ENCODE measurements at regions not wholly inside any gene's neighbourhood (a gene's known extent, or its start where the extent isn't known, plus 50 kb on each side); places are given as distances from the start of the nearest gene placed in this dataset.

DNA sequence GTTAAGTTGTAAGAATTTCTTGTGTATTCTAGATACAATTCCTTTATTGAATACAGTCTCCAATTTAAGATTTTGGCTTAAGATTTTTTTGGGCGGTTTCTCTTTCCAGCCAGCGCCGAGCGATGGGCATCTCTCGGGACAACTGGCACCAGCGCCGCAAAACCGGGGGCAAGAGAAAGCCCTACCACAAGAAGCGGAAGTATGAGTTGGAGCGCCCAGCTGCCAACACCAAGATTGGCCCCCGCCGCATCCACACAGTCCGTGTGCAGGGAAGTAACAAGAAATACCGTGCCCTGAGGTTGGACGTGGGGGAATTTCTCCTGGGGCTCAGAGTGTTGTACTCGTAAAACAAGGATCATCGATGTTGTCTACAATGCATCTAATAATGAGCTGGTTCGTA lies 278.7 kb upstream of the TARS1 start:
- TF ChIP-seq JUND (IDR thresholded peaks at IDR 0.05) (no peak), GABPA (IDR thresholded peaks at IDR 0.05 in 1 of 2, conservative IDR thresholded peaks at IDR 0.05 in 1 of 2) (no peak), RXRA (IDR thresholded peaks at IDR 0.05) (no peak), YY1 (IDR thresholded peaks at IDR 0.05) (no peak)
- TF ChIP-seq, protein P1, sequence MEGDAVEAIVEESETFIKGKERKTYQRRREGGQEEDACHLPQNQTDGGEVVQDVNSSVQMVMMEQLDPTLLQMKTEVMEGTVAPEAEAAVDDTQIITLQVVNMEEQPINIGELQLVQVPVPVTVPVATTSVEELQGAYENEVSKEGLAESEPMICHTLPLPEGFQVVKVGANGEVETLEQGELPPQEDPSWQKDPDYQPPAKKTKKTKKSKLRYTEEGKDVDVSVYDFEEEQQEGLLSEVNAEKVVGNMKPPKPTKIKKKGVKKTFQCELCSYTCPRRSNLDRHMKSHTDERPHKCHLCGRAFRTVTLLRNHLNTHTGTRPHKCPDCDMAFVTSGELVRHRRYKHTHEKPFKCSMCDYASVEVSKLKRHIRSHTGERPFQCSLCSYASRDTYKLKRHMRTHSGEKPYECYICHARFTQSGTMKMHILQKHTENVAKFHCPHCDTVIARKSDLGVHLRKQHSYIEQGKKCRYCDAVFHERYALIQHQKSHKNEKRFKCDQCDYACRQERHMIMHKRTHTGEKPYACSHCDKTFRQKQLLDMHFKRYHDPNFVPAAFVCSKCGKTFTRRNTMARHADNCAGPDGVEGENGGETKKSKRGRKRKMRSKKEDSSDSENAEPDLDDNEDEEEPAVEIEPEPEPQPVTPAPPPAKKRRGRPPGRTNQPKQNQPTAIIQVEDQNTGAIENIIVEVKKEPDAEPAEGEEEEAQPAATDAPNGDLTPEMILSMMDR (IDR thresholded peaks at IDR 0.05; ENCODE audit: low read depth, low read length, missing input control) = no peak
- TF ChIP-seq, protein P2, sequence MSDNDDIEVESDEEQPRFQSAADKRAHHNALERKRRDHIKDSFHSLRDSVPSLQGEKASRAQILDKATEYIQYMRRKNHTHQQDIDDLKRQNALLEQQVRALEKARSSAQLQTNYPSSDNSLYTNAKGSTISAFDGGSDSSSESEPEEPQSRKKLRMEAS (IDR thresholded peaks at IDR 0.05) = no peak
